Smooth muscle cell of the brain vasculature (primary cell): ENCODE measurements at regions not wholly inside any gene's neighbourhood (a gene's known extent, or its start where the extent isn't known, plus 50 kb on each side); places are given as distances from the start of the nearest gene placed in this dataset.

ENCODE experiments used
- DNase-seq: peaks from one replicate; pipeline ENCODE4 v3.0.0-alpha.2; 2012; ENCODE audit warnings: low read depth, low spot score

DNA sequence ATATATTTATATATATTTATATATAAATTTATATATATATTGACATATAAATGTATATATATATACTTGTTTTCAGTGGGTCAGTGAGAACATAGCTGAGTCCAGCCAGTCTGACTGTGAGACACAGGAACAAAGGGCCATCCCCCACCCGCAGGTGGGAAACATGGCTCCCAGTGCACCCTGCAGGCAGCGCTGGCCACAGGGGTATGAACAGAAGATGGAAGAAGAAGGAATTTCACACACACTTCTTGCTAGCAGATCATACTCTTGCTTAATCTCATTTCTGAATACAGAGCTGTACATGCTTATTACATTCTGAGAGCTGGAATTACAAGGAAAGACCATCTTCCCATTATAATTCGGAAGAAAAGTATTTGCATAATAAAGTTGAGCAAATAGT is 595.4 kb downstream of the IRX1 start:
- no peak for DNase-seq

DNA sequence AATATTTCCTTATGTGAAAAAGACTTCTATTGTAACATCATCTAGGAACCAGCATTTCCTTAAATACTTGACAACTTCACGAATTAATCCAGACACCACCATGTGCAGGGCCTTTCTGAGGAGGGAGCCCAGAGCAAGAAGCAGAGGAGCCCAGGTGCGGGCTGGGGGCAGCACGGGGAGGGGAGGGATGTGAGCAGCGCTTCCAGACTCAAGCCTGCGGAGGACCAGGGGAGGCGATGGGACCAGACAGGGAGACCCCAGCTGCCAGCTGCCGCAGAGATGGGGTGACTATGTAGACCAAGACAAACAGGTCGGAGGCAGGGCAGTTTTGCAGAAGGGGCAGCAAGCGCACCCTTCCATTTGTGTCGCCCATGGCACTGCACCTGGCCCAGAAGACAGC is 596.1 kb downstream of the IRX1 start:
- no peak for DNase-seq

DNA sequence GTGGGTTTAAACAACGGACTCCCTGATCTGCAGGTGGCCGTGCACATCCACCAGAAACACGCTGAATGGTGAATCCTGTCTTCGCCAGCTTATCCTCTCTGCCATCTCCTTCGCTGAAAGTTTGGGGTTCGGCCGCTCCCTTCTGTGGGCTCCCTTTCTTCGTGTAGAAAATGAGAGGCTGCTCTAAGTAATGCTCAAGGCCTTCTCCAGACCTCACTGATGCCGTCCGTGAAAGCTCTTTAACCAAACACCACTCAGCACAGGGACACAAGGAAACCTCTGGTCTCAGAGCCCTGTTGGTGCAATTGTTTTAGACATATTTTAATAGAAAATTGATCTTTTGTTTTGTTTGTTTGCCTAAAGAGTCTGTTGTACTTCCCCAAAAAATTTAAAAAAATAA is 596.5 kb downstream of the IRX1 start:
- DNase-seq, result no peak

DNA sequence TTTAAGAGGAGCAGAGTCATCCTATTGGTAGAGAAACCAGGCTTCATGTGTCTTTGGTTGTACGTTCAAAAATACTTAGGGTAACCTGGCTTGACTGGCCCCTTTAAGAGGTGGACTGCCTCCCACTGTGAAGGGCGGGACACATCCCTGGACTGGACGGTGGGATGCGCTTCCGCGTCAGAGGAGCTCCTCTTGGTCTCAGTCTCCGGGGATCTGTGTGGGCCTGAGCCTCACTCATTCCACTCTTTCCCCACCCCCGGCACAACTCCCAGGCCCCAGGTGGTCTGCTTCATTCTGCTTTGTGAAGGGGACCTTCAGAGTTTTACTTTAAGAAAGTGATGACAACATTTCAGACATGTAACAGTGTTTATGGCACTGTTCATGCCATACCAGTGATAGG is 601.1 kb downstream of the IRX1 start:
- no peak for DNase-seq

DNA sequence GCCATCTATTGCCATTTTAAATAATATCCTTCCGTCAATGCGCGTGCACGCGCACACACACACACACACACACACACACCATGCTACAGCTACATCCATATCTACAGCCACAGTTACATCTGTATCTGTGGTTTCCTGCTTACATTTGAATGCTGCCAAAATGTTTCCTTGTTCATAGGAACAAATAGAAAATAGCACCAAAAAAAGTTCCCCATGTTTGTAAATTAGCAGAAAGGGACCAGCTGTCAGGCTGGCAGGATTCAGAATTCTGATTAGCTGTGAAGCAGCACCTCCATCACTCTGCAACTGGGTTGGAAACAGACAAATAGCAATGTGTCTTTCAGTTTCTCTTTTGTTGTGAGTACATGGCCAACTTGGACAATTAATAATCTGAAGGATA is 601.5 kb downstream of the IRX1 start:
- DNase-seq, result no peak

DNA sequence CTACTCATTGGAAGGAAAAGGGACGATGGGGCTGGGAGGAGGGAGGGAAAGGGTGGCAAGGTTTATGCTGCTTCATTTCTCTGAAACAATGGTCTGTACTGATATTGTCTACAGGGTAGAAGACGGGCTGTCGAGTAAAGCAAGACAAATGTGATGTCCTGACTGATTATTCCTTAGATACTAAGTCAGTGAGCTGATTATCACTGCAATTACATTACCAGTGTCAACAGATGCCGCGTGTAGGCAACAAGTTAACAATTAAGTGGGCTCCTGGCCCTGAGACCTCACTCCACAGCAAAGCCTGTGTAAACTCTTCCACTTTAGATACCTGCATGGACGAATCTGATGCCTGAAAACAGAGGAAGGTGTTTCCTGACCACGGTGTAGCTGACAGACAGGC is 602.8 kb downstream of the IRX1 start:
- no peak for DNase-seq

DNA sequence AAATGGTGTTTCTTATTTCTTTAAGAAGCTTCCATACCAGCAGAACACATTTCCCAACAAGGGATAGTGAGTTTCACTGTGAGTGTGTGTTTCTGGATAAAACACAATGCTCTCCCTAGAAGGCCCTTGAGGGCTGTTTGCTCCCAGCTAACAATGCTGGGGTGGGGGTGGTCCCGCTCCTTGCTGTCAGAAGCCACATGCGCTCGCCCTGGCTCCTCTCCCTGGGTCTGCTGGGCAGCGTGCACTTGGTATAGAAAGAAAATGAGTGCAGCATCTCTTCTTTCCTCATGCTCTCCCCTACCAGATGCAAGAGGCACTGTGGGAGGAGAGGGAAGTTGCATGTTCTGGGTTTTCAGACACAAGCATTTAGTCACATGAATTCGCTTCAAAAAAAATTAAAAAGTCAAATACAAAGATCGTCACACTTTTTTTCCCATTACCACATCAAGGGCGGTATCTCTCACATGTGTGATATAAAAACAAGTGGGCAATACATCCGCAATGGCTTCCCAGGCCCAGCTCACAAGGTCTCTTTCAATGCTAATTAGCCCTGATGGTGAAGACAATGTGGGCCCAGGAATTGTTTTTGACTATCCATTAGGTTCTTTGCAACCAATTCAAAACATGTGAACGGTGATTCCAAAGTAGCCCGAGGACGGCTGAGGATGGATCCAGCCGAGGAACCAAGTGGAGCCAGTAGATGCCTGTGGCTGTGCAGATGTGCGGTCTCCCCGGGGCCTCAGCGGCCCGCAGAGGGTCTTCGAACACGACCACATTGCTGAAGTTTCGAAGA is 603.6 kb downstream of the IRX1 start:
- DNase-seq, result no peak

DNA sequence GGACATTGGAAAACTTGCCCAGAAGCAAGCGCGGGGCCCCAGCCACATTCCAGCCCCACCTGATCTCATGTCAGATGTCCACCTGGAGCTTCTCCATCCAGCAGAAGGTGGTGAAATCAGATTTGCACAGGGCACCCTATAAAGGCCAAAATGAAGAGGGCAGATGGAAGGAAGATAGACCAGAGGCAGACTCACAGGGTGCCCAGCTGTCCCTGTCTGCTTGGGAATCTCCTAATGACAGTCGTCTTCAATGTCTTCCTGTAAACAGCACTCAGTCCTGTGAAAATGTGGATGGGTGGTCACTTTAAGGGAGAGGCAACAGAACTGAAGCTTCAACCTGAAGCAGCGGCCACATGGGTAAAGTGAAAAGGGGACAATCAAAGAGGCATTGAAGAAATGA is 607.5 kb downstream of the IRX1 start:
- no peak for DNase-seq

DNA sequence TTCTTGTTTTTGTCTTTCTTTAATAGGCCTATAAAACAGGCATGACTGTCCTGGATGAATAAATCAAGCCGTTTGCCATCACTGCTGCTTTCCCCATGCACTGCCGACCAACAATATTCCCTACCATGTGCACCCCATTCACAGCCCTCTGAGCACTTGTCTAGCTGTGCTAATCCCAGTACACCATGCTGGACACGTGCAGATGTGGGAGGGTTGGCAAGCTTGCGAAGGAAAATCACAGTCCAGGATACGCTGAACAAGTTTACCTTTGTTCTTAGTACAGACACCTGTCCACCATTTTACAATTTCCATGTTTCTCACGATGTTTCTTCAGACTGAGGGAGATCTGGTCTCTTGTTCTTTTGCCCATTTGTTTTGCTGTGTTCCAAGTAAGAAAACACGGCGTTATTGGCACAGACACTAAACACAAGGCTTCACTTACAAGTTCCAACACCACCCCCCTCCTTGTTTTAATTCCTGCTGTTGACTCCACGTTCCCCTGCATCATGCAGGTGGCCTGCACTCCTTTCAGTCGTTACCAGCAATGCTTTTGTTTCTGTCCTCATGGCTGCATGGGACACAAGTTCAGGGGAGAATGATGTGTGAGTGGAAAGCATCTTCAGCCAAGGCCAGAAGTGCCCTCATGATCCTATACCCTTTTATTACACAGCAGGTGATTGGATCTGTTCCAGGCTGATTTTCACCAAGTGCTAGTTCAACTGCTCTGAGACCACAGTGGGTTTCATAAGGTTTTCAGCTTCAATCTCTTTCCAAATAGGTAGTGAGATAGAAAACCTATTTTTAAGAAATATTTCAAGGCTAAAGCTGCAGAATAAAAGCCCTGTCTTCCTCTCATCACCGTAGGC is 608.9 kb downstream of the IRX1 start:
- DNase-seq, result no peak

DNA sequence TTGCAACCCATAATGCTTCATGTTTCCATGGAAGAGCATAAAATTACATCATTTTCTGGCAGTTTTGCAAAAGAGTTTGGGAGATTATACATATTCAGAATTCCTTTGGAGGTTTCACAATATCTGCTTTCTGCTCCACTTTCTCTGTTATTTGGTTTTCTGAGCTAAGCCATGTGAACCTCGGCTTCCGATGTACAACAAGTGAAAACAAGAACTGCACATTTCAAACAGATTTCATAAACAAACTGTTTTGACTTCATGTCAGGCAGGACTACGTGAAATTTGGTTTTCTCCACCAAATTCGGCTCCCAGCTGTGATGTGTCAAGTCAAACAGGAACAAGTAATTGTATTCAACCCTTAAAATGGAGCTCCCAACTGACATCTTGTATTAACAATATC is 609.8 kb downstream of the IRX1 start:
- no peak for DNase-seq

DNA sequence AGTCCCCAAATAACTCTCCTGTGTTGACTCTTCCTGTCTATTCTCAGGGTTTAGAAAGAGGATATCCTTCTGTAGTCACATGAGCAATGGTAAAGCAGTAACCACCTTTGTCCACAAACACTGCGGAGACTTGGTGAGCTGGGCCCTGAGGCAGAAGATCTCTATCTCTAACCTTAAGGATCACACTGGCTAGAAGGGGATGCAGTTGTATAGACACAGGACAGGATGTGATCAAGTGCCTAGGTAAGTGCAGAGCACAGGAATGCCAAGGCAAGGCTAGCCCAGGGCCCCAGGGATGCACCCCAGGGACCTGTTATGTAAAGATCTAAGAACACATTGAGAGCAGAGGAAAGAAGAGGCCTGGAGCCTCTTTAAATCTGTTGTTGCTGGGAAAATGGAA is 610.5 kb downstream of the IRX1 start:
- DNase-seq, result no peak

DNA sequence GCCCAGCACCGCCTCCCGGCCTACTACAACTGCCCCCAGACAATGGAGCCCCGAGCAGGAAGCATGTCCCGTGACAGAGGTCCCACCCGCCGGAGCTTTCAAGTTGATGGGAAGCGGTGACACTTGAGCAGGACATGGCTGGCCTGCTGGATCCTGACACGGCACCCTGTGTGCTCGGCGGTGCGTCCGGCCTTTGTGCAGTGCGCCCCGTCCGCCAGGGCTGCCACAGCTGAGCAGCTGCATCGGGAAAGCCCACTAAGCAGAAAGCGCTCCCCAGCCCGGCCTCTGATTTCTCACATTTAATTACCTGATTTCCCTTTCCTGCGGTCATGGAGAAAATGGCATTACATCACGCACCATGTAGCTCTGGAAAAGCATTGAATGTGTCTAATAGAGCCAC is 611.9 kb downstream of the IRX1 start:
- no peak for DNase-seq

DNA sequence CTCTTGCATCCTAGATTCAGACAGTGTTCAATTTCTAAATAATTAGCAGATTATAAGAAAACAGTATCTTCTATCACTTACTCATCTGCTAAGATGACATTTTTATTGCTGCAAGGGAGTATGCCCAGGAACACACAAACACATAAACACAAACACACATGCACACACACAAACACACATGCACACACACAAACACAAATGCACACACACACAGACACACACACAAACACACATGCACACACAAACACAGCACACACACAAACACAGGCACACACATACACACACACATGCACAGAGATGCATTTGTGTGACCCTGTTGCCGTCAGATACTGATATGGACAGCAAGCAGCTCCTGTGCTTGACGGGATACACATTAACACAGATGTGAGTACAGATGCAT is 612.9 kb downstream of the IRX1 start:
- DNase-seq, result no peak

DNA sequence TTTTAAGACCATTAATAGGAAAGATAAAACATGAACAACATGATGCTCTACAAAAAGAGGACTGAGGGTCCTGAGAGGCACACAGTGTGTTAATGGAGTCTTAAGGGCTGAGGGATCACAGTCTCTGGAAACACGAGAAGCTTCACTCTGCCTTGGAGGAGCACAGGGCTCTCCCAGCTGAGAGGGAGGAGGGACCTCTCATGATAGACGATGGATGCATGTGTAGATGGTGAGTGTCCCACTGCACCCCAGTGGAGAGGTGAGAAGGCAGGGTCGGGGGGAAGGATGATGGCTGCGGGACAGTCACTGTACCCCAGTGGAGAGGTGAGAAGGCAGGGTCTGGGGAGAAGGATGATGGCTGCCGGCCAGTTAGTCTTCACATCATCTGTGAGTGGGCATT is 613.4 kb downstream of the IRX1 start:
- DNase-seq, result no peak

DNA sequence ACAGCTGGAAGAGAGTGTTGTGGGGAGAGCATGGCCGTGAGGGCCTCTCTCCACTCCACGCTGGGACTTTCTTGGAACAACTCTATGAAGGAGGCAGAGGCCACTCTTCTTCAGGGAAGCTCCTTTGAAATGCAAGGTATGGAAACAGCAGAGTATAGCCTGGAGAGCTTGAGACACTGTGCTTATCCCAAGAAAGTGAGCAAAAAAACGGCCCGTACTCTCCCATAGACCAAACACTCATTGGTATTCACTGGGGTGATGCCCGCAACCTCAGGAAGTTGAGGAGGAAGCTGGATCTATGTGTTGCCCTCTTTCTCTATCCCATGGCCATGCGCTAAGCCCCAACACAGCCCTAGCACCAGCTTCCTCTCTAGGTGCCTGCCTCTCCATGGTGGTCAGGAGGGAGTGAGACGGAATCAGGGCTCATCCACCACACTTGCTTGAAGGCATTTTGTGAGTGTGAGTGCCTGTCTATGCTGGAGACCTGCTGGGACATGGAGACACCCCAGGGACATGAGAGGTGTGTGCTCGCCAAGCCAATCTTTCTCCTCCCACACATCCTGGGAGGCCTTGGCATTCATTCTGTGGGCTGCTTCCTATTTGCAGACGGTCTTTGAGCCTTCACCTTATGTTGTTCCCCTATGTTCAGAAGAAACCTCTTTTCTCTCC is 616.6 kb downstream of the IRX1 start:
- no peak for DNase-seq

DNA sequence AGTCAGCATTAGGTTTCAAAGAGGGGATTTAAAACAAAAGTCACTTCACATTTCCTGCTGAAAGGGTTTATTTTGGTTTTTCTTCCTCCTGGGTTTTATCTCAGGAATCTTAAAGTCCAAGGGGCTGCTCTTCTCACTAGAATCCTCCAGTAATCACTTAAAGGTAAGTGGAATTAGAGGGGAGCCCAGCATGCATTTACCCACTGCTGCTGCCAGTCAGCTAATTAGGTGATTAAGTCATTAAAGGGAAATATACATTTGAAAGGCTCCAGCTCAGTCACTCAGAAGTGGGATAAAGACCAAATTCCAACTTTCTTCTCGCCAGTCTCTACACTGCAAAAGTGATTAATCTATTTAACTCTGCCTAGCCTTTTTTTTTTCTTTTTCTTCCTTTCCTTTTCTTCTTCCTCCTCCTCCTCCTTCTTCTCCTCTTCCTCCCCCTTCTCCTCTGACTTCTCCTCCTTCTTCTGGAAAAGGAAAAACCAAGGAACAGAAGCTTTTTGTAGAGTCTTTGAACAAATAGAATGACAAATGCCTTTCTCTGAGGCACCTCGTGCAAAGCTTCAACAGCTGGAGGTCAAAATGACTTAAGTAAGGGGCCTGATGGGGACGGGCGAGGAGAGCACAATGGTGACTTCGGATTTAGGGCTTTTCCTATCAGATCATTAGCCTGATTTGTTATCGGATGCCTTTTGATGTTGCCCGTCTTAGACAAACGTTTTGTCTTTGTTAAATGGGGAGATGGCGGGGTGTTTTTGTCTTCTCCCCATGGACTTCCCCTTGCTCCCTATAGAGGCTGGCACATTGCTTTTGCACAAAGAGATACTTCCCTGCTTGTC is 617.6 kb downstream of the IRX1 start:
- no peak for DNase-seq

DNA sequence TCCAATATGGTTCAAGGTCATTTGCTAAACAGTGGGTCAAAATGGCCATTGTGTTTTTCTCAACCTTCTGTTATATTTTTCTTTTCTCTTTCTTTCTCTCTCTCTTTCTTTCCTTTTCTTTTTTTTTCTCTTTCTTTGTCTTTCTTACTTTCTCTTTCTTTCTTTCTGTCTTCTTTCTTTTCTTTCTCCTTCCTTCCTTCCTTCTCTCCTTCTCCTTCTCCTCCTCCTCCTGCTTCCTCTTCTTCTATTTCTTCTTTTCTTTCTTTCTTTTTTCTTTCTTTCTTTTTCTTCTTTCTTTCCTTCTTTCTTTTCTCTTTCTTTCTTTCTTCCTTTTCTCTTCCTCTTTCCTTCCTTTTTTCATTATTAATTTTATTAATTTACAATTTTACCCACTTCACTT is 619.5 kb downstream of the IRX1 start:
- DNase-seq, result no peak

DNA sequence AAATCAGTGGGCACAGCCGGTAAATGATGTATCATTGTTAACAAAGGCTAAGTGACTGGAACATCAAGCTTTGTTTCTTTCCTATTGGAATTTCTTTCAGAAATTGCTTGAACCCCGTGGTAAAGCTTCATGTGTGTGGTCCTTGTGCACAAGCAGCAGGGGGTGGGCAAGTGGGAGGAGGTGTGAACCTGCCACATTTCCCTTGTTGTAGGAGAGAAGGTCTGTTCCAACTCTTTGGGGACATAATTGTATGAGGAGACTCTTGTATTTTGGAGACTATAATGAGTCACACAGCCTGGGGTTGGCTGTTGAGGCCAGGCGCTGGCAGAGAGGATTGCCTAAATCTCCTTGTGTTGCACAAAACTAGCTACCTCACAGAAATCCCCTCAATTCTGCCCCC is 620.5 kb downstream of the IRX1 start:
- DNase-seq, result no peak

DNA sequence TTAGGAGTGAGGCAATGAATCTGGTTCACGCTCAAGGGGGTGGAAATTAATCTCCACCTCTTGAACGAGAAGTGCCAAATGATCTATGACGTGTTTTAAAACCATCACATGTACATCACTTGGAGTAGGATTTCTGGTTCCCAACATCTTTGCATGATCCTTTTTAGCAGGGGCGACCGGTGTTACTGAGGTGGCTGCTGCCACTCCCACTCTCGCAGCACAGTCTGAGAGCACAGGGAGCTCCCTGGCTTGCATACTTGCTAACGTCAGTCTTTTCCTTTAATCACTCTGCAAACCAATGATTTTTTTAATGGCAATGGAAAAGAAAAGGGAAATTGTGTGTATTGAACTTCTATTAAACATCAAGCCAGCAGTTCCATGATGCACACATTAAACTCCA is 624.4 kb downstream of the IRX1 start:
- no peak for DNase-seq

DNA sequence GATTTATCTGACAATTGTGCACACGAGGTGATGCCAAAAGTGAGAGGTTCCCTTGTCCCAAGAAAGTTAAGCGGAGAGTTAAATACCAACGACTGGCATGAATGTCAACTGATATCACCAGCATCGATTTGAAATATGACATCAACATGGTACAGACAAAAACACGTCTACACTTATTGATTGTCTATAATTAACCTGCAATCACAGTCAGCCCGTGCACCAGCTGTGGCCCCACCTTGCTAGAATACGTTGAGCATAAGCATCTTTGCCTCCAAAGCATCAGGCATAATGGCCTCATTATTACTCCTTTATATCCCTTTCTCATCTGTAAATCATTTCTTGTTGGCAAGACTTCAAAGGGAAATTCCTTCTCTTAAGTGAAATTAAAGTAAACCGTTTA is 625.4 kb downstream of the IRX1 start:
- DNase-seq, result no peak

DNA sequence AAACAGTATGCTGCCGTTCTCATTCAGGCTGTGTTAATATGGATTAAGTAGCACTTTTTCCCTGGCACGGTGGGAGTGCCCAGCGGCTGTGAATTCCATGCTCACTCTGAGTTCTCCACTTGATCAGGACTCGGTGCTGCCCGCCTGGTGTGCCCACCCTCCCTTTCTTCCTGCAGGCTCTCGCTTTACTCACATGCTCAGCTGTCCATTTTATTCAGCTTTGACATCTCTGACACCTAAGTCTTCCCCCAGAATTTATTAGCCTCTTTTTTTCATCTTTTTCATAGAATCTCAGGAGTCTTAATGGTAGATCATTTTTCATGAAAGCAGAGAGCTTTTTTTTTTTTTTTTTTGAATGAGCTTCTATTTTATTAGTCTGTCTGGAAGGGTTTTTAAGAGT is 626.5 kb downstream of the IRX1 start:
- DNase-seq, result no peak

DNA sequence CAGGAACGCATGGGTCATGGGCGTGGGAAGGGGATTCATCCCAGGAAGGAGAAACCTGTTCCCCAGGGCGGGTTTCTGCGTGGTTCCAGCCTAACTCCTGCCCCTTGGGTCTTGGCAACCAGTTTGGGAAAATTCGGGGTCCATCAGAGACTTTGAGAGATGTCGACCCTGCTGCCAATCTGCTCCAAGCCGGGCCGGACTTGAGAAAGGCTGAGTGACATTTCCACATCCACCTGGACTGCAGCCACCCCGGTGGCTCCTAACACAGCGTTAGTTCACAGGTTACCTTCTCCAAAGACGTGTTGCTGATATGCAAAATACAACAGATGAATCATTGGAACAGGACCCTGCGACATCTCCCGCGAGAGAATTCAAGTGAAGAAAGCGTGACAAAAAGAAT is 627.2 kb downstream of the IRX1 start:
- no peak for DNase-seq
